Mammary epithelial cell (primary cell): ENCODE measurements at regions not wholly inside any gene's neighbourhood (a gene's known extent, or its start where the extent isn't known, plus 50 kb on each side); places are given as distances from the start of the nearest gene placed in this dataset.

Experiments used
- CTCF ChIP-seq, 2 donors: IDR thresholded peaks in 1 of 2; conservative IDR thresholded peaks in 1 of 2; 2 replicates each; pipeline ENCODE4 v1.5.1; 2011 to 2012; ENCODE audit warnings: inconsistent platforms in 2 of 2, low read length in 2 of 2, mild to moderate bottlenecking in 2 of 2, control low read depth in 1 of 2, low read depth in 1 of 2; ENCODE audit not compliant: insufficient read depth in 1 of 2; ENCODE audit errors: extremely low read depth in 1 of 2
- EZH2 ChIP-seq: IDR thresholded peaks from 2 replicates; pipeline ENCODE4 v1.6.1; 2012; ENCODE audit warnings: low read length, inconsistent platforms, borderline replicate concordance

GRCh38 chr5:124459984-124460383 lies 286.5 kb downstream of the ZNF608 start:
- TF ChIP-seq CTCF (conservative IDR thresholded peaks at IDR 0.05 in 1 of 2, IDR thresholded peaks at IDR 0.05 in 1 of 2; ENCODE audit: extremely low read depth in 1 of 2, insufficient read depth in 1 of 2, low read depth in 1 of 2, low read length in 2 of 2) (no peak), EZH2 (no peak)
